Panc1 (cell line): ENCODE measurements at regions not wholly inside any gene's neighbourhood (a gene's known extent, or its start where the extent isn't known, plus 50 kb on each side); places are given as distances from the start of the nearest gene placed in this dataset.

Source experiments
- POLR2AphosphoS5 ChIP-seq: IDR thresholded peaks from 2 replicates; pipeline ENCODE4 v1.6.1; 2012; ENCODE audit warnings: mild to moderate bottlenecking, low read depth, low read length, moderate library complexity
- SIN3A ChIP-seq: IDR thresholded peaks from 2 replicates; pipeline ENCODE4 v1.6.1; 2012; ENCODE audit warnings: low read depth, mild to moderate bottlenecking, low read length, moderate library complexity, borderline replicate concordance; ENCODE audit not compliant: insufficient read depth
- TCF7L2 ChIP-seq: IDR thresholded peaks from 2 replicates; pipeline ENCODE4 v1.6.1; 2011; ENCODE audit warnings: mild to moderate bottlenecking, low read depth, low read length, inconsistent platforms
- TF ChIP-seq, protein P1 (sequence below): fragments of 450-650 bp; IDR thresholded peaks from 2 replicates; pipeline ENCODE4 v1.5.1; 2017; ENCODE audit warnings: mild to moderate bottlenecking
- TF ChIP-seq, protein P2 (sequence below), 2 experiments: IDR thresholded peaks; 2 replicates each; pipeline ENCODE4 v1.6.1; 2011 to 2012; ENCODE audit warnings: low read depth in 2 of 2, control low read depth in 1 of 2, low read length in 1 of 2, mild to moderate bottlenecking in 1 of 2, moderate library complexity in 1 of 2; ENCODE audit not compliant: insufficient read depth in 1 of 2

DNA sequence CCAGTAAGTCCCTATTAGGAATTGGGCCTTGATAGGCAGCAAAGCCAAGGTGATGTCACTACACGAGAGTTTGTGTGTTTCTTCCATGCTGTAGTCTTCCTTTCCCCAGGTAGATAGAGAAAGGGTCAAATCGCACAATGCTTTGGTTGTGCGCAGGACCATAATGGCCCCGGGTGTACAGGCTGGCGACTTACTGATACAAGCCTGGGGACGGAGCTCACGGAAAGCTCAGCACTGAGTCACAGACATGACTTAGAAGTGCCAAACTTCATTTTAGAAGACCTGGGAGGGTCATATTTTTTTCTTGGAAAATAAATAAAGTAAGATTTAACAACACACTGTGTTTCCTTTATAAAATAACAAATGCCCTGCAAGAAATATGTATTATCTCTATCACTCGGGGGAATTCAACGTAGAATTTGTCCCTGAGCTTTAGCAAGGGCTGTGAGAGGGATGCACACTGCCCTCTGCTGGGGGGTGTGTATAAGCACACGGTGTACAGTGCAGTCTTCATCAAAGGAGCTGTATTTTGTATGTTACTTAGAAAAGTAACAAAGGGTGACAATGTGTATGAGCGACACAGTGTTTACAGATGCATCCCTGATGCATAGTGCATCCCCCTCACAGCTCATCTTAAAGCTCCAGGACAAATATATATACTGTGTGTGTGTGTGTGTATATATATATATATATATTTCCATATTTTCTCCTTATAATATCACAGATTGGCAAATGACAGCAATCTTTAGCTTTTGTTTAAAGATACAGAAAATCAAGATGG is 254.5 kb upstream of the VEGFC start:
- TF ChIP-seq, protein P1, sequence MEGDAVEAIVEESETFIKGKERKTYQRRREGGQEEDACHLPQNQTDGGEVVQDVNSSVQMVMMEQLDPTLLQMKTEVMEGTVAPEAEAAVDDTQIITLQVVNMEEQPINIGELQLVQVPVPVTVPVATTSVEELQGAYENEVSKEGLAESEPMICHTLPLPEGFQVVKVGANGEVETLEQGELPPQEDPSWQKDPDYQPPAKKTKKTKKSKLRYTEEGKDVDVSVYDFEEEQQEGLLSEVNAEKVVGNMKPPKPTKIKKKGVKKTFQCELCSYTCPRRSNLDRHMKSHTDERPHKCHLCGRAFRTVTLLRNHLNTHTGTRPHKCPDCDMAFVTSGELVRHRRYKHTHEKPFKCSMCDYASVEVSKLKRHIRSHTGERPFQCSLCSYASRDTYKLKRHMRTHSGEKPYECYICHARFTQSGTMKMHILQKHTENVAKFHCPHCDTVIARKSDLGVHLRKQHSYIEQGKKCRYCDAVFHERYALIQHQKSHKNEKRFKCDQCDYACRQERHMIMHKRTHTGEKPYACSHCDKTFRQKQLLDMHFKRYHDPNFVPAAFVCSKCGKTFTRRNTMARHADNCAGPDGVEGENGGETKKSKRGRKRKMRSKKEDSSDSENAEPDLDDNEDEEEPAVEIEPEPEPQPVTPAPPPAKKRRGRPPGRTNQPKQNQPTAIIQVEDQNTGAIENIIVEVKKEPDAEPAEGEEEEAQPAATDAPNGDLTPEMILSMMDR, result peak; percentile 74
- TF ChIP-seq POLR2AphosphoS5 (no peak), SIN3A (no peak), TCF7L2 (no peak)
- TF ChIP-seq, protein P2, sequence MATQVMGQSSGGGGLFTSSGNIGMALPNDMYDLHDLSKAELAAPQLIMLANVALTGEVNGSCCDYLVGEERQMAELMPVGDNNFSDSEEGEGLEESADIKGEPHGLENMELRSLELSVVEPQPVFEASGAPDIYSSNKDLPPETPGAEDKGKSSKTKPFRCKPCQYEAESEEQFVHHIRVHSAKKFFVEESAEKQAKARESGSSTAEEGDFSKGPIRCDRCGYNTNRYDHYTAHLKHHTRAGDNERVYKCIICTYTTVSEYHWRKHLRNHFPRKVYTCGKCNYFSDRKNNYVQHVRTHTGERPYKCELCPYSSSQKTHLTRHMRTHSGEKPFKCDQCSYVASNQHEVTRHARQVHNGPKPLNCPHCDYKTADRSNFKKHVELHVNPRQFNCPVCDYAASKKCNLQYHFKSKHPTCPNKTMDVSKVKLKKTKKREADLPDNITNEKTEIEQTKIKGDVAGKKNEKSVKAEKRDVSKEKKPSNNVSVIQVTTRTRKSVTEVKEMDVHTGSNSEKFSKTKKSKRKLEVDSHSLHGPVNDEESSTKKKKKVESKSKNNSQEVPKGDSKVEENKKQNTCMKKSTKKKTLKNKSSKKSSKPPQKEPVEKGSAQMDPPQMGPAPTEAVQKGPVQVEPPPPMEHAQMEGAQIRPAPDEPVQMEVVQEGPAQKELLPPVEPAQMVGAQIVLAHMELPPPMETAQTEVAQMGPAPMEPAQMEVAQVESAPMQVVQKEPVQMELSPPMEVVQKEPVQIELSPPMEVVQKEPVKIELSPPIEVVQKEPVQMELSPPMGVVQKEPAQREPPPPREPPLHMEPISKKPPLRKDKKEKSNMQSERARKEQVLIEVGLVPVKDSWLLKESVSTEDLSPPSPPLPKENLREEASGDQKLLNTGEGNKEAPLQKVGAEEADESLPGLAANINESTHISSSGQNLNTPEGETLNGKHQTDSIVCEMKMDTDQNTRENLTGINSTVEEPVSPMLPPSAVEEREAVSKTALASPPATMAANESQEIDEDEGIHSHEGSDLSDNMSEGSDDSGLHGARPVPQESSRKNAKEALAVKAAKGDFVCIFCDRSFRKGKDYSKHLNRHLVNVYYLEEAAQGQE (IDR thresholded peaks at IDR 0.05; ENCODE audit: insufficient read depth in 1 of 2, low read depth in 2 of 2, low read length in 1 of 2), result no peak
